GM12891 (cell line): ENCODE measurements at regions not wholly inside any gene's neighbourhood (a gene's known extent, or its start where the extent isn't known, plus 50 kb on each side); places are given as distances from the start of the nearest gene placed in this dataset.

Experiments used
- PAX5 ChIP-seq: IDR thresholded peaks from 2 replicates; pipeline ENCODE4 v1.6.1; 2011; ENCODE audit warnings: low read length, moderate library complexity, mild to moderate bottlenecking; ENCODE audit not compliant: insufficient read depth, severe bottlenecking
- POLR2A ChIP-seq: IDR thresholded peaks from 2 replicates; pipeline ENCODE4 v1.6.1; 2011; ENCODE audit warnings: low read depth, low read length, control low read depth
- POLR2AphosphoS5 ChIP-seq: IDR thresholded peaks from 2 replicates; pipeline ENCODE4 v1.6.1; 2011; ENCODE audit warnings: low read depth, low read length, control low read depth
- POU2F2 ChIP-seq: IDR thresholded peaks from 2 replicates; pipeline ENCODE4 v1.6.1; 2011; ENCODE audit warnings: low read depth, mild to moderate bottlenecking, control low read depth, low read length, moderate library complexity
- SPI1 ChIP-seq: IDR thresholded peaks from 2 replicates; pipeline ENCODE4 v1.6.1; 2011; ENCODE audit warnings: low read depth, low read length, control low read depth
- TAF1 ChIP-seq: IDR thresholded peaks from 2 replicates; pipeline ENCODE4 v1.6.1; 2011; ENCODE audit warnings: low read depth, low read length, control low read depth

DNA sequence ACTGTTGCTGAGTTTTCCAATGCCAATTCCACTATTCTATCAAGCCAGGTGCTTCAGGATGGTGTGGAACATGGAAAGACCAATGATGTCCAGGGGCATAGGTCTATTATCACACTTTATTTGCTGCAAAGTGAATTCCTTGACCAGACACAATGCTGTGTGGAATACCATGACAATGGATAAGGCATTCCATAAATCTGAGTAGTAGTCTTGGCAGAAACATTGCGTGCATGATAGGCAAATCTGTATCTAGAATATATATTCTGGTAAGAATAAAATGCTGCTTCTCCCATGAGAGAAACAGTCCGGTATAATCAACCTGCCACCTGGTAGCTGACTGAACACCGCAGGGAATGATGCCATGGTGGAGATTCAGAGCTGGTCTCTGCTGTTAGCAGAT, 70.0 kb upstream of the ALDH1A3 start:
- no peak for TF ChIP-seq POLR2AphosphoS5
- TF ChIP-seq POLR2A = no peak
- TF ChIP-seq PAX5 = no peak
- TF ChIP-seq POU2F2 = no peak
- TF ChIP-seq TAF1 = no peak
- no peak for TF ChIP-seq SPI1
